ENCODE measurements at regions not wholly inside any gene's neighbourhood (a gene's known extent, or its start where the extent isn't known, plus 50 kb on each side); places are given as distances from the start of the nearest gene placed in this dataset.
"Not testable (repeated sequence)": the region's sequence is repeated elsewhere in the genome, so short reads cannot be mapped to it uniquely, and the experiment has no call there.

GRCh38 chr14:98915625-98916024 is 356.4 kb downstream of the BCL11B start:
- no peak overlapping the region for H3K27ac Mint-ChIP-seq (ENCODE audit: low read depth)
- DNase-seq (ENCODE audit: low spot score in 2 of 2) (no peak), ATAC-seq (replicated peaks; ENCODE audit: extremely low read depth, poor library complexity, severe bottlenecking) (no peak)
- H3K36me3 Mint-ChIP-seq (ENCODE audit: insufficient read depth): no peaks in the 10 kb centered on the region
- no peaks in the 10 kb centered on the region for H3K27me3 Mint-ChIP-seq
- no peak overlapping the region for H3K4me3 Mint-ChIP-seq
- H3K9me3 Mint-ChIP-seq: no peaks in the 10 kb centered on the region
- peaks cover 33% of the 10 kb centered on the region for H3K4me1 Mint-ChIP-seq

DNA sequence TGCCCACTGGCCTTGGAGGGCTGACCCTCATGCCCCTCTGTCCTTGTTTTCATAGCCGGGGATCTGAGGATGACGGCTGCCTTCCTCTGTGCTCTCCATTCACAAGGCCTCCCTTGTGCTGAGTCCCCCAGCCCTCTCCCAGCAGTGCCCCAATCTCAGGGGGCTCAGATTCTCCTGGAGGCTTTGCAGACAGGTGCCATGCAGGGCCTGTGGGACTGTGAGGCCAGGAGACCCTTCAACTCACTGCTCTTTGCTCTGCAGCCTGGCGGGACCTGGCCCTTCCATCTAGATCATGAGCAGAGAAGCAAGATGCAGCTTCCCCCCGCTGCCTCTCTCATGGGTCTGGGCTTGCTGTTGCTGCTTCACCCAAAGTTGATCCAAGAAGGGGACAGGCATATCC is 356.0 kb downstream of the BCL11B start:
- Mint-ChIP-seq H3K27ac (ENCODE audit: low read depth) (no peak overlapping the region), H3K4me3 (no peak overlapping the region), H3K36me3 (ENCODE audit: insufficient read depth) (no peaks in the 10 kb centered on the region), H3K9me3 (no peaks in the 10 kb centered on the region), H3K27me3 (no peaks in the 10 kb centered on the region), H3K4me1 (peaks cover 33% of the 10 kb centered on the region)
- ATAC-seq (replicated peaks; ENCODE audit: extremely low read depth, poor library complexity, severe bottlenecking) (no peak), DNase-seq (ENCODE audit: low spot score in 2 of 2) (no peak)

- Mint-ChIP-seq H3K4me3 (no peak overlapping the region), H3K36me3 (ENCODE audit: insufficient read depth) (no peaks in the 10 kb centered on the region), H3K9me3 (no peaks in the 10 kb centered on the region), H3K27me3 (no peaks in the 10 kb centered on the region), H3K4me1 (peaks cover 33% of the 10 kb centered on the region), H3K27ac (ENCODE audit: low read depth) (no peak overlapping the region)
- no peak for DNase-seq (ENCODE audit: low spot score in 2 of 2)
- no peak for ATAC-seq (replicated peaks; ENCODE audit: extremely low read depth, poor library complexity, severe bottlenecking)
Measured at GRCh38 chr14:98916476-98916875, 355.5 kb downstream of the BCL11B start.

DNA sequence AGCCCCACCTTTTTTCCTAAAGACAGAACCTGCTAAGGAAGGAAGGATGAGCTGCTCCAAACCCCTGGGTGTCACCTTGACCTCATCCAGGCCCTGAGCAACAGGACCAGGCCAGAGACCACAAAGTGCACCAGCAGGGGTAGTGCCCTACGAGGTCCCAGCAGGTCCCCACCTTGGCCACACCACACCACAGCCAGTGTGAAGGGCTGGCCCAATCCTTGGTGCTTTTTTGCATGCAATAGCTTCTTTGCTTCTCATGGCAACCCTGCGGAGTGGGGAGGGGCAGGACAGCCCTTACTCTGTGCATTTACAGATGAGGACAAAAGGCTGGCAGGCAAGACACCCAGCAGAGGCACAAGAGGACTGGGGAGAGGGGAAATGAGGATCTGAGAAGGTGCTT is 352.6 kb downstream of the BCL11B start:
- H3K27me3 Mint-ChIP-seq: no peaks in the 10 kb centered on the region
- ATAC-seq (replicated peaks; ENCODE audit: extremely low read depth, poor library complexity, severe bottlenecking): no peak
- H3K4me1 Mint-ChIP-seq: peaks cover 18% of the 10 kb centered on the region
- H3K9me3 Mint-ChIP-seq: no peaks in the 10 kb centered on the region
- no peaks in the 10 kb centered on the region for H3K36me3 Mint-ChIP-seq (ENCODE audit: insufficient read depth)
- no peak for DNase-seq (ENCODE audit: low spot score in 2 of 2)
- H3K27ac Mint-ChIP-seq (ENCODE audit: low read depth): no peak overlapping the region
- H3K4me3 Mint-ChIP-seq: no peak overlapping the region

DNA sequence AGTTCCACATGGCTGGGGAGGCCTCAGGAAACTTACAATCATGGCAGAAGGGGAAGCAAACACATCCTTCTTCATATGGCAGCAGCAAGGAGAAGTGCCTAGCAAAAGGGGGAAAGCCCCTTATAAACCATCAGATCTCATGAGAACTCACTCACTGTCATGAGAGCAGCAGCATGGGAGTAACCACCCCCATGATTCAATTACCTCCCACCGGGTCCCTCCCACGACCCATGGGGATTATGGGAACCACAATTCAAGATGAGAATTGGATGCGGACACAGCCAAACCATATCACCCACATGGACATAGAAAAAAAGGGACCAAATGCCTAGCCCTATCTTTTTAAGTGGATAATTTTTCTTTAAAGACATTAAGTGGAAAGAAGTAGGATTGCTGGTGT is 350.7 kb downstream of the BCL11B start:
- not testable (repeated sequence) for H3K27me3 Mint-ChIP-seq; H3K36me3 Mint-ChIP-seq (ENCODE audit: insufficient read depth); ATAC-seq (replicated peaks; ENCODE audit: extremely low read depth, poor library complexity, severe bottlenecking); H3K27ac Mint-ChIP-seq (ENCODE audit: low read depth); DNase-seq (ENCODE audit: low spot score in 2 of 2); H3K4me3 Mint-ChIP-seq; H3K9me3 Mint-ChIP-seq
- peaks cover 18% of the 10 kb centered on the region for H3K4me1 Mint-ChIP-seq

GRCh38 chr14:98923596-98923995 is 348.4 kb downstream of the BCL11B start:
- no peak overlapping the region for H3K27ac Mint-ChIP-seq (ENCODE audit: low read depth)
- H3K27me3 Mint-ChIP-seq: no peaks in the 10 kb centered on the region
- no peaks in the 10 kb centered on the region for H3K9me3 Mint-ChIP-seq
- peaks cover 15% of the 10 kb centered on the region for H3K4me1 Mint-ChIP-seq
- ATAC-seq (replicated peaks; ENCODE audit: extremely low read depth, poor library complexity, severe bottlenecking) (no peak), DNase-seq (ENCODE audit: low spot score in 2 of 2) (no peak)
- H3K36me3 Mint-ChIP-seq (ENCODE audit: insufficient read depth): no peaks in the 10 kb centered on the region
- H3K4me3 Mint-ChIP-seq: no peak overlapping the region

DNA sequence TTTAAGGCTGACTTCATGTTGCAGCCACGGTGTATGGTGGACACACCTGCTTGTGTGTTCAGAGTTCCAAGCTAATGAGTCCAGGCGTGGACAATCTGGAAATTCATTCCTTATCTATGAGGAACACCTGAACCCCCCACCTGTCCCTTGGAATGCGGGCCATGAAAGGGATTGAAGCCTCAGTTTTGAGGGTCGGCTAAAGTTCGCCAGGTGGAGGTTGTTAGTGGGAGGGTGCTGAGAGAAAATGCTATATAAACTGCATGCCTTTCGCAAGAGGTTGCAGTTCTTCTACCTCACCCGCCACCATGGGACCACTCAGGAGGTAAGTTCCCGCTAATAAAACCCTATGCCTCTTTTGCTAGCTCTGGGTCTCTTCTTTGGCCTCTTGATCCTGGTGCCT is 348.0 kb downstream of the BCL11B start:
- H3K4me1 Mint-ChIP-seq: peaks cover 14% of the 10 kb centered on the region
- no peaks in the 10 kb centered on the region for H3K9me3 Mint-ChIP-seq

DNA sequence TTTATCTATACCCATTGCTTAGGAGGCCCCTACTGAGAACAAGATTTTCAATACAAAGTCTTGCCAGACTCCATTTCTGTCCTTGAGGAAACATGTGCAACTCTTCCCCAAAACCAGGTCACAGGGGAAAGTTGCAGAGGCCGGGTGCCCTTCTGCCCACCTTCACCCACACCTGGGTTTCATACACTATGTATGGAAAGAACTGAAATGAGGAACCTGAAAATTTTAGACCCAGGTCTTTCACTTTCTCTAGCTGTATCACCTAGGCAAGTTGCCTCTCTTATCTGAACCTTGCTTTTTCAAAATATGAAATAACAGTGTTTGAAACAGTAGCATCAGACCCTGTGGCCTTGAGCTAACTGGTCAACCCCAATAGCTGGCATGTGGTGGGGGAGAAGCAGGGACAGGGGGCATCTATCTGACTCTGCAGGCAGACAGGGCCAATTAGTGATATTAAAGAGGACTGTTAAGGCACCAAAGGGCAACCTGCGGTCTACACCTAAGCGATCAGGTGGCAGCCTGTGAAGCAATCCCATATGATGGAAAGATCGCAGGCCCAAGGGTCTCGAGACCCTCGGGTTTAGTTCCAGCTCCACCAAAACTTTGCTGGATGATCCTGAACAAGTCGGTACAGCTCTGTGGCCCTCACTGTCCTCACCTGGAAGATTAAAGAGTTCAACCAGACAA is 346.5 kb downstream of the BCL11B start:
- Mint-ChIP-seq H3K27me3 (no peaks in the 10 kb centered on the region), H3K27ac (ENCODE audit: low read depth) (no peak overlapping the region), H3K9me3 (no peaks in the 10 kb centered on the region), H3K4me3 (no peak overlapping the region), H3K4me1 (peaks cover 14% of the 10 kb centered on the region), H3K36me3 (ENCODE audit: insufficient read depth) (no peaks in the 10 kb centered on the region)
- no peak for DNase-seq (ENCODE audit: low spot score in 2 of 2)
- ATAC-seq (replicated peaks; ENCODE audit: extremely low read depth, poor library complexity, severe bottlenecking): no peak

More for the DNA sequence above, 348.0 kb downstream of the BCL11B start:
- no peak overlapping the region for H3K4me3 Mint-ChIP-seq
- H3K36me3 Mint-ChIP-seq (ENCODE audit: insufficient read depth): no peaks in the 10 kb centered on the region
- DNase-seq (ENCODE audit: low spot score in 2 of 2): no peak
- H3K27ac Mint-ChIP-seq (ENCODE audit: low read depth): no peak overlapping the region
- no peak for ATAC-seq (replicated peaks; ENCODE audit: extremely low read depth, poor library complexity, severe bottlenecking)
- H3K27me3 Mint-ChIP-seq: no peaks in the 10 kb centered on the region

DNA sequence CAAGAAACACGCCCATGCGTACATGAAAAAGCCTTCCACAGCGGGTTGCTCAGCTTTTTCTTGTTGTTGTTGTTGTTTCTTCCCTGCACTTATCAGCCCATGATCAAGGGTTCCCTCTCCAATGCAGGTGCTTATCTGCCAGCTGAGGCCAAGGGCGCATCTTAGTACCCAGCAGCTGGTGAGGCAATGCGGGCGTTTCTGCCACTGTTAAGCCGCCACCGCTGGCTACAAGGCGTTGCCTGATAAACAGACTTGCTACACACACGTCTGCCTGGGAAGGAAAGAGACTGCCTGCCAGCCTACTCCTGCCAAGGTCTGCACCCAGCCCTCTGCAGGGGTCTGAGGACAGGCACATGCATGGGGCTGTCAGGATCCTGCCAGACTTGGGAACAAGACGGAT is 345.9 kb downstream of the BCL11B start:
- Mint-ChIP-seq H3K4me3 (no peak overlapping the region), H3K36me3 (ENCODE audit: insufficient read depth) (no peaks in the 10 kb centered on the region), H3K4me1 (peaks cover 19% of the 10 kb centered on the region), H3K27me3 (no peaks in the 10 kb centered on the region), H3K27ac (ENCODE audit: low read depth) (no peak overlapping the region), H3K9me3 (no peaks in the 10 kb centered on the region)
- DNase-seq (ENCODE audit: low spot score in 2 of 2) (no peak), ATAC-seq (replicated peaks; ENCODE audit: extremely low read depth, poor library complexity, severe bottlenecking) (peak; percentile 32)

GRCh38 chr14:98926801-98927200 is 345.2 kb downstream of the BCL11B start:
- Mint-ChIP-seq H3K27ac (ENCODE audit: low read depth) (no peak overlapping the region), H3K4me1 (peaks cover 26% of the 10 kb centered on the region), H3K27me3 (no peaks in the 10 kb centered on the region), H3K9me3 (no peaks in the 10 kb centered on the region), H3K4me3 (no peak overlapping the region), H3K36me3 (ENCODE audit: insufficient read depth) (peaks cover 1% of the 10 kb centered on the region)
- ATAC-seq (replicated peaks; ENCODE audit: extremely low read depth, poor library complexity, severe bottlenecking): no peak
- DNase-seq (ENCODE audit: low spot score in 2 of 2): no peak

DNA sequence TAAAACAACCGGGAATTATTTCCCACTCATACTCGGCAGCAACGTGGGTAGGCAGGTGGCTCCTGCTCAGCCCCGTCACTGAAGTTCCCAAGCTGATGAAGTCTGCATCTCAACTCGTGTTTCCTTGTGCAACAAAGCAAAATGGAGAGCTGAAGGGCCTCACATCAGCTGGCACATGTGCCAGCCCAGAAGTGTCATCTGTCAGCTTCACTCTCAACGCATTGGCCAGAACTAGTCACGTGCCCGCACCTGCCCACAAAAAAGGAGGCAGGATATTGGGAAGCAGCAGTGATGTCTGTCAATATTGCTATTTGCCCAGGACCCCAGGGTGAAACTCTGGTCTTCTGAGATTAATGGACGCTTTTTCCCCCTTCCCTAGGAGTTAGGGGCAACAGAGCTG is 344.0 kb downstream of the BCL11B start:
- no peak for ATAC-seq (replicated peaks; ENCODE audit: extremely low read depth, poor library complexity, severe bottlenecking)
- Mint-ChIP-seq H3K4me1 (peaks cover 38% of the 10 kb centered on the region), H3K27ac (ENCODE audit: low read depth) (no peak overlapping the region), H3K9me3 (no peaks in the 10 kb centered on the region), H3K36me3 (ENCODE audit: insufficient read depth) (peaks cover 5% of the 10 kb centered on the region), H3K4me3 (no peak overlapping the region), H3K27me3 (no peaks in the 10 kb centered on the region)
- DNase-seq (ENCODE audit: low spot score in 2 of 2): no peak

GRCh38 chr14:98928418-98928817 is 343.6 kb downstream of the BCL11B start:
- Mint-ChIP-seq H3K36me3 (ENCODE audit: insufficient read depth) (peaks cover 5% of the 10 kb centered on the region), H3K27me3 (no peaks in the 10 kb centered on the region), H3K4me3 (no peak overlapping the region), H3K27ac (ENCODE audit: low read depth) (no peak overlapping the region), H3K9me3 (no peaks in the 10 kb centered on the region), H3K4me1 (peaks cover 42% of the 10 kb centered on the region)
- DNase-seq (ENCODE audit: low spot score in 2 of 2) (no peak), ATAC-seq (replicated peaks; ENCODE audit: extremely low read depth, poor library complexity, severe bottlenecking) (no peak)

DNA sequence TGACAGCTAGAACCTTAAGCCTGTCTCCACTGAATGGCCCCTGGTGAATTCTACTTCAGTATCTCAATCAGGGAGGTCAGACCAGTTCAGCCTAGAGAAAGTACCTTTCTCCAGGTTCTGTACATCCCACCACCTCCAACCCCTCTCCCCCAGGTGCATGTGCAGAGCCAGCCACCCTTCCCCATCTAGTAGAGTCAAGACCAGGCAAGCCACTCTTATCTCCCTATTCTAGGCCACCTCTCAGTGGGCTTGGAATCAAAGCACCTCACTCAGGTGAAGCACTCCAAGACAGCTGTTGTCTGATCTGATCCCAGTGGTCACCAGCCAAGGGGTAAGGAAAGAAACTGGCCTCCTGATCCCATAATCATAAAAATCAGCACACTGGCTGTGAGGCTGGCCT is 340.9 kb downstream of the BCL11B start:
- Mint-ChIP-seq H3K4me1 (peaks cover 55% of the 10 kb centered on the region), H3K36me3 (ENCODE audit: insufficient read depth) (peaks cover 5% of the 10 kb centered on the region), H3K4me3 (peak overlapping the region; percentile 4), H3K9me3 (no peaks in the 10 kb centered on the region), H3K27ac (ENCODE audit: low read depth) (peak overlapping the region; percentile 84), H3K27me3 (no peaks in the 10 kb centered on the region)
- ATAC-seq (replicated peaks; ENCODE audit: extremely low read depth, poor library complexity, severe bottlenecking): no peak
- no peak for DNase-seq (ENCODE audit: low spot score in 2 of 2)

Measured in central memory CD8-positive, alpha-beta T cell (primary cell).